NCI-H187 treated with DMSO at 0.1 percent for 48 hours (cell line): ENCODE measurements at regions not wholly inside any gene's neighbourhood (a gene's known extent, or its start where the extent isn't known, plus 50 kb on each side); places are given as distances from the start of the nearest gene placed in this dataset.
"Not testable (repeated sequence)": the region's sequence is repeated elsewhere in the genome, so short reads cannot be mapped to it uniquely, and the experiment has no call there.

ENCODE experiments used
- DNase-seq: peaks from one replicate; lab custom pipeline; 2025; lab: John Stamatoyannopoulos, UW

- DNase-seq: no peak
Measured at GRCh38 chr2:230593765-230594164, 118.9 kb upstream of the CAB39 start.

DNA sequence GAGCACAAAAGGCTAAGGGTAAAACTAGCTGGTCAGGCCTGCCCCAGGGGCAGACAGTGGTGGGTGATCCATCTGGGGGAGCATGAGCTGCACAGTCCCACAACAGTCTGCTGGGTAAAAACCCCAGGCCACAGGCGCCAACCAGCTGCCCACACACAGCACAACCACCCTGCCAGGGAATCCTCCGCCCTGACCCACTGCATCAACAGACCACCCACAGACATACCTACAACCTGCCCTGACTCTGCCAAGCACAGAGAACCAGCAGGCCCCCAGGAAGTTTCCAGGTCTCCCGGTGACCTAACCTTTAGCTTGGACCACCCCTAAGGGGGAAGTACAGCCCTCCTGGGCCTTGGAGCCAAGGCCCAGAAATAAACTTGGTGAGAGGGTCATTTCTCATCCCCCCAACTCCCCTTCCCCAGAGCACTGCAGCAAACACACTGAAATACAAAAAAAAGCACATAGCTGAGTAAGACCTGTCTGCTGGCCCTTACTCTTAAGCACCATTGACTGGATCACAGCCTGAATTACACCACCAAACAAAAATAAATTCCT, 118.3 kb upstream of the CAB39 start:
- DNase-seq: no peak

- DNase-seq: no peak
Measured at GRCh38 chr2:230599853-230600252, 112.8 kb upstream of the CAB39 start.

DNA sequence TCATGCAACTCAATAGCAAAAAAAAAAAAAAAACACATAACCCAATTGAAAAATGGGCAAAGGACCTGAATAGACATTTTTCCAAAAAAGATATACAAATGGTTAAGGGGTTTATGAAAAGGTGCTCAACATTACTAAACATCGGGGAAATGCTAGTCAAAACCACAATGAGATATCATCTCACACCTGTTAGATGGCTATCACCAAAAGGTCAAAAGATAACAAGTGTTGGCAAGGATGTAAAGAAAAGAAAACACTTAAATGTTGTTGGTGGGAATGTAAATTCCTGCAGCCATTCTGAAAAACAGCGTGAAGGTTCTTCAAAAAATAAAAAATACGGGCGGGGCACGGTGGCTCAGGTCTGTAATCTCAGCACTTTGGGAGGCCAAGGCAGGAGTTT, 112.4 kb upstream of the CAB39 start:
- DNase-seq: no peak

- no peak for DNase-seq
Measured at GRCh38 chr2:230600881-230601280, 111.8 kb upstream of the CAB39 start.

DNA sequence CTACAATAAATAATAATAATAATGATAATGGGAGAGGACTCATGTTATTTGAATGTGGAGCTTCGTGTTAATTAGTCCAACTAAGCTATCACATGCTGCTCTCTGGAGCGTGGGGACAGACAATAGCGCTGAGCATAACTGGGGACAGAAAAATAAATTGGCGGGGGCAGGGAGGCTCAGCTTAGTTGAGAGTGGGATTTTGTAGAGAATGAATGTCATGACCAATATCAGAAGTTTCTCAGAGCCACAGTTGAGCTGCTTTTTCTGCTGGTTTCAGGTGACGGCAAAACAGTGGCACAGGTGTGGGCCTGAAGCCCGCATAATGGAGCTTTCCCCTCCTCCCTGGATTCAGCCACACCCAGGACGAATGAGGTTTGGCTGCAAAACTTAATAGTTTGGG, 111.1 kb upstream of the CAB39 start:
- no peak for DNase-seq

DNA sequence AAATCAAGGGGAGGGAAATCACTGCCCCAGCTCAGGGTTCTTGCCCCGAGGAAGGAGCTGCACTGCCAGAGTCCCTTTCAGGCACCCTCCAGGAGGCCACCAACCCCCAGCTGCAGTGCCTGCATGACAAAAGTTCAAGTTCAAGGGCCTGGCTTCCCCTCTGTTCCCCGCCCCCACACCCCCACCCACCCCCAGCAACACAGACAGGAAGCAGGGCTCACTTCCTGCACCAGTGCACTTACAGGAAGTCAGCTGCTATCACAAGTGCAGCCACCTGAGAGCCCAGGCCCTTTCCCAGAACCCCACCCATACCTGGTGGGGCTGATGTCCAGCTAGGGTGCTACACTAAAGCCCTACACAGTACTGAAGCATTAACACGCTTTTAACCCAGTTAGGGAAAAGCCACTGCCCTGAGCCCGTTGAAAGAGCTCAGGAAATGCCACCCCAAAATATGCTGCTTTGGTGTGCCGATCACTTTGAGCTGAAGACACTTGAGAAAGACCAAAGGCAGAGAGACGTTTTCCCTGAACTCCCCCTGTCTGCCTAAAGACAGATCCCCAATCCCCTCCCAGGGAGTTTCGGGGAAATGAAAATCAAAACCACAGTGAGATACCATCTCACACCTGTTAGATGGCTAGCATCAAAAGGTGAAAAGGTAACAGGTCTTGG, 109.9 kb upstream of the CAB39 start:
- DNase-seq: no peak

DNA sequence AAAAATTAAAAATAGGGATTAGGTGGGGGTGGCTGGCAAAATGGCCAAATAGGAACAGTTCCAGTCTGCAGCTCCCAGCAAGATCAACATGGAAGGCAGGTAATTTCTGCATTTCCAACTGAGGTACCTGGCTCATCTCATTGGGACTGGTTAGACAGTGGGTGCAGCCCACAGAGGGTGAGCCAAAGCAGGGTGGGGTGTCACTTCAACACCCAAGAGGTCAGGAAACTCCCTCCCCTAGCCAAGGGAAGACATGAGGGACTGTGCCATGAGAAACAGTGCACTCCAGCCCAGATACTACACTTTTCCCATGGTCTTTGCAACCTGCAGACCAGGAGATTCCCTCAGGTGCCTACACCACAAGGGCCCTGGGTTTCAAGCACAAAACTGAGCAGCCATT, 109.3 kb upstream of the CAB39 start:
- not testable (repeated sequence) for DNase-seq

DNA sequence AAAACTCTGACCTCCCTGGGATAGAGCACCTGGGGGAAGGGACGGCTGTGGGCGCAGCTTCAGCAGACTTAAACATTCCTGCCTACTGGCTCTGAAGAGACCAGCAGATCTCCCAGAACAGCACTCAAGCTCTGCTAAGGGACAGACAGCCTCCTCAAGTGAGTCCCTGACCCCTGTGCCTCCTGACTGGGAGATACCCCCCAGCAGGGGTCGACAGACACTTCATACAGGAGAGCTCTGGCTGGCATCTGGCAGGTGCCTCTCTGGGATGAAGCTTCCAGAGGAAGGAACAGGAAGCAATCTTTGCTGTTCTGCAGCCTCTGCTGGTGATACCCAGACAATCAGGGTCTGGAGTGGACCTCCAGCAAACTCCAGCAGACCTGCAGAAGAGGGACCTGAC, 108.5 kb upstream of the CAB39 start:
- not testable (repeated sequence) for DNase-seq

GRCh38 chr2:230614040-230614439, 98.6 kb upstream of the CAB39 start:
- no peak for DNase-seq

GRCh38 chr2:230614913-230615332, 97.7 kb upstream of the CAB39 start:
- no peak for DNase-seq

GRCh38 chr2:230617256-230617706, 95.4 kb upstream of the CAB39 start:
- not testable (repeated sequence) for DNase-seq

GRCh38 chr2:230619491-230619890, 93.2 kb upstream of the CAB39 start:
- no peak for DNase-seq

DNA sequence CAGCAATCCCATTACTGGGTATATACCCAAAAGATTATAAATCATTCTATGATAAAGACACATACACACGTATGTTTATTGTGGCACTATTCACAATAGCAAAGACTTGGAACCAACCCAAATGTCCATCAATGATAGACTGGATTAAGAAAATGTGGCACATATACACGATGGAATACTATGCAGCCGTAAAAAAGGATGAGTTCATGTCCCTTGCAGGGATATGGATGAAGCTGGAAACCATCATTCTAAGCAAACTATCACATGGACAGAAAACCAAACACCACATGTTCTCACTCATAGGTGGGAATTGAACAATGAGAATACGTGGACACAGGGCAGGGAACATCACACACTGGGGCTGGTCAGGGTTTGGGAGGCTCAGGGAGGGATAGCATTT, 87.4 kb upstream of the CAB39 start:
- DNase-seq: not testable (repeated sequence)

DNA sequence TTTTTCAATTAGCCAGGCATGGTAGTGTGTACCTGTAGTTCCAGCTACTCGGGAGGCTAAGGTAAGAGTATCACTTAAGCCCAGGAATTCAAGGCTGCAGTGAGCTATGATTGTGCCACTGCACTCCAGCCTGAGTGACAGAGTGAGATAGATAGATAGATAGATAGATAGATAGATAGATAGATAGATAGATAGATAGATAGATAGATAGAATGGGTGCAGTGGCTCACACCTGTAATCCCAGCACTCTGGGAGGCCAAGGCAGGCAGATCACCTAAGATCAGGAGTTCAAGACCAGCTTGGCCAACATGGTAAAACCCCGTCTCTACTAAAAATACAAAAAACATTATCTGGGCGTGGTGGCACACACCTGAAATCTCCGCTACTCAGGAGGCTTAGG, 85.6 kb upstream of the CAB39 start:
- DNase-seq: not testable (repeated sequence)

GRCh38 chr2:230627806-230628724, 84.6 kb upstream of the CAB39 start:
- DNase-seq: peak; percentile 16

DNA sequence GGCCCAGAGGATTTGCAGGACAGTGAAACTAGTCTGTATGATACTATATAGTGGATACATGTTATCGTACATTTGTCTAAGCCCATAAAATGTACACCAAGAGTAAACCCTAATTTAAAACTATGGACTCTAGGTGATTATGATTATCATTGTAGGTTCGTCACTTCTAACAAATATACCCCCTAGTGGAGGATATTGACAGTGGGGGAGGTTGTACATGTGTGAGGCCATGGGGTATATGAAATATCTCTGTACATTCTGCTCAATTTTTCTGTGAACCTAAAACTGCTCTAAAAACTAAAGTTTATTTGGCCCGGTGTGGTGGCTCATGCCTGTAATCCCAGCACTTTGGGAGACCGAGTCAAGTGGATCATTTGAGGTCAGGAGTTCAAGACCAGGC, 81.2 kb upstream of the CAB39 start:
- DNase-seq: no peak

DNA sequence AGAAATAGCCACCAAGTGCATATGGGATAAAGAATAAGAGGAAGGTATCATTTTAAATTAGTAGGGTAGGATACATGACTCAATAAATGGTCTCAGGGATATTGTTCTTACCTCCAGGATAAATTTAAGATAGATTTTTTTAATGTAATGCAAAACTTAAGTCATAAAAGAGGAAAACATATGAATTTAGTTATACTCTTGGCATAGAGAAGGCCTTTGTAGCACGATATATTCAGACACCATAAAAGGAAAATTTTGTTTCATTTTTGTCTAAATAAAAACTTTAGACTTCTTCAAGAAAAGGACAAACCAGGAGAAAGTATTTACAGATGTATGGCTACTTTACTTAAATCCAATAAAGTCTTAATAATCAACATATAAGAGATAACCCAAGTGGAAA, 78.5 kb upstream of the CAB39 start:
- DNase-seq: no peak

GRCh38 chr2:230634721-230635313, 77.8 kb upstream of the CAB39 start:
- DNase-seq: not testable (repeated sequence)

- DNase-seq: no peak
Measured at GRCh38 chr2:230636684-230637271, 75.9 kb upstream of the CAB39 start.

DNA sequence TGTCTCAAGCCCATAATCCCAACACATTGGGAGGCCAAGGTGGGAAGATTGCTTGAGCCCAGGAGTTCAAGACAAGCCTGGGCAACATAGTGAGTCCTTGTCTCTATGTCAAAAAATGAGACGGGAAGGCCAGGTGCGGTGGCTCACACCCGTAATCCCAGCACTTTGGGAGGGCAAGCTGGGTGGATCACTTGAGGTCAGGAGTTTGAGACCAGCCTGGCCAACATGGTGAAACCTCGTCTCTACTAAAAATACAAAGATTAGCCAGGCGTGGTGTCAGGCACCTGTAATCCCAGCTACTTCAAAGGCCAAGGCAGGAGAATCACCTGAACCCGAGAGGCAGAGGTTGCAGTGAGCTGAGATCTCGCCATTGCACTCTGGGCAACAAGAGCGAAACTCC, 75.2 kb upstream of the CAB39 start:
- not testable (repeated sequence) for DNase-seq

- DNase-seq: no peak
Measured at GRCh38 chr2:230640540-230641011, 72.1 kb upstream of the CAB39 start.
